B cell (primary cell): ENCODE measurements at regions not wholly inside any gene's neighbourhood (a gene's known extent, or its start where the extent isn't known, plus 50 kb on each side); places are given as distances from the start of the nearest gene placed in this dataset.

Source experiments
- EZH2 ChIP-seq: IDR thresholded peaks from 2 replicates; pipeline ENCODE4 v1.6.1; 2012; ENCODE audit warnings: borderline replicate concordance, low read depth, mild to moderate bottlenecking, moderate library complexity, low read length; ENCODE audit not compliant: insufficient read depth, poor library complexity, severe bottlenecking
- TF ChIP-seq, protein P1 (sequence below): fragments of 200-600 bp; IDR thresholded peaks from one replicate; pipeline ENCODE4 v1.8.0; 2022; ENCODE audit warnings: antibody characterized with exemption, mild to moderate bottlenecking

DNA sequence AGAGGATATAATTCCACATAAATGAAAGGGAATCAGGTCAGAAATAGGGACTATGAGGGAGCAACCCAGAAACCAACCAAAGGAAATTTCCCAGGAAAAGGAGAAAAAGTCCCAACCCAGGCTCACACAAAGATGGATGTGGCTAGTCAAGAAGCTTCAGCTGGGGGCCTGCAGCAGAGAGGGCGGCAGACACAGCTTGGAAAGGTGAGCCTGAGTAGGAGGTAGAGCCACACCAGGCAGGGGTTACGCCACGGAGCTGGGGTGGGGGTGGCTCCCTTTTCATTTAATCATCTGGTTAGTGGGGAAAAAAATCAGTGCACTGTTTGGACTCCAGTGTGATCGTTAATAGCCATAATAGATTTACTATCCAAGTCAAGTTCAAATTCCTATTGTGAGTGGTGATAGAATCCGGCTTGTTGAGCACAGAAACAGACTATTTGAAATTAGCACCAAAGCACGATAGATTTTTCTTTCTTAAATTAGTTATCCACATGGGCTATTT, 220.6 kb downstream of the TPBG start:
- TF ChIP-seq, protein P1, sequence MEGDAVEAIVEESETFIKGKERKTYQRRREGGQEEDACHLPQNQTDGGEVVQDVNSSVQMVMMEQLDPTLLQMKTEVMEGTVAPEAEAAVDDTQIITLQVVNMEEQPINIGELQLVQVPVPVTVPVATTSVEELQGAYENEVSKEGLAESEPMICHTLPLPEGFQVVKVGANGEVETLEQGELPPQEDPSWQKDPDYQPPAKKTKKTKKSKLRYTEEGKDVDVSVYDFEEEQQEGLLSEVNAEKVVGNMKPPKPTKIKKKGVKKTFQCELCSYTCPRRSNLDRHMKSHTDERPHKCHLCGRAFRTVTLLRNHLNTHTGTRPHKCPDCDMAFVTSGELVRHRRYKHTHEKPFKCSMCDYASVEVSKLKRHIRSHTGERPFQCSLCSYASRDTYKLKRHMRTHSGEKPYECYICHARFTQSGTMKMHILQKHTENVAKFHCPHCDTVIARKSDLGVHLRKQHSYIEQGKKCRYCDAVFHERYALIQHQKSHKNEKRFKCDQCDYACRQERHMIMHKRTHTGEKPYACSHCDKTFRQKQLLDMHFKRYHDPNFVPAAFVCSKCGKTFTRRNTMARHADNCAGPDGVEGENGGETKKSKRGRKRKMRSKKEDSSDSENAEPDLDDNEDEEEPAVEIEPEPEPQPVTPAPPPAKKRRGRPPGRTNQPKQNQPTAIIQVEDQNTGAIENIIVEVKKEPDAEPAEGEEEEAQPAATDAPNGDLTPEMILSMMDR = no peak
- TF ChIP-seq EZH2 = no peak
